Hematopoietic multipotent progenitor cell treated with erythropoietin and hydrocortisone succinate and interleukin-3 and kit ligand, for 17 days (in vitro differentiated cells): ENCODE measurements at regions not wholly inside any gene's neighbourhood (a gene's known extent, or its start where the extent isn't known, plus 50 kb on each side); places are given as distances from the start of the nearest gene placed in this dataset.

Source experiments
- DNase-seq: peaks from one replicate; pipeline ENCODE4 v3.0.0-alpha.2; 2015; ENCODE audit warnings: low spot score

DNA sequence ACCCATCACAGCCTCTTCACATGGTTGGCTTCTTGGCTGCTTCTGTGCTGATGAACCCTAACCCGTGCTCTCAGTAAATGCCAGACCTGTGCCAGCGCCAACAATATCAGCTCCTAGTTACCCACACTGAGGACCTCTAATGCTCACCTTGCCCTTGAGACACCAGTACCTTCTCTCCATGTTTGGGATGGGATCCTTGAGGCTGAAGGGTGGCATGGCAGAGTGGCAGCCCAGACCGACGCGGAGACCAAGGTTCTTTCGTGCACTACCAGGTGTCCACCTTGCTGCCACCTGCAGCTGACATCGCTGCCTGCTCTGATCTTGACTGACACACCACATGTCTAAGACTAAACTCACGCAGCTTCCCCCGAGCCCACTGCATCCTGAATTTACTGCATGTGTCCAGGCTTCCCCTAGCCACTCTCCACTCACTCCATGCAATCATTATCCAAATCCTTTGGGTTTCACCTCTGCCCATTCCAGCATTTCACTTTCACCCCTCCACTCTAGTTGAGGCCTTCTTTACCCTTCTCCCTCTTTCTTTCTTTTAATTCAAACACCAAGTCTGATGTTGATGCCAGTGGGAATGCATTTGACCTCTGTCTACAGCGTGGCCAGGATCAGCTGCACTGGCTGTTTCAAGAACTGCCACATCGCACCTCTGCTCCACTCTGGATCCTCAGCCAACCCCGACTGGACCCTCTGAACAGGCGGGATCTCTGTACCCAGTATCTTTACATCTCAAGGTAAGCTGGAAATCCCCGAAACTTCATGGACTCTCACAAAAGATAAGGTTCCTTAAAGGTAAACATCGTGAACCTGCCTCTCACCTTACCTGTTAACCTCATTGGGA is 294.9 kb downstream of the GLRX3 start:
- no peak for DNase-seq

DNA sequence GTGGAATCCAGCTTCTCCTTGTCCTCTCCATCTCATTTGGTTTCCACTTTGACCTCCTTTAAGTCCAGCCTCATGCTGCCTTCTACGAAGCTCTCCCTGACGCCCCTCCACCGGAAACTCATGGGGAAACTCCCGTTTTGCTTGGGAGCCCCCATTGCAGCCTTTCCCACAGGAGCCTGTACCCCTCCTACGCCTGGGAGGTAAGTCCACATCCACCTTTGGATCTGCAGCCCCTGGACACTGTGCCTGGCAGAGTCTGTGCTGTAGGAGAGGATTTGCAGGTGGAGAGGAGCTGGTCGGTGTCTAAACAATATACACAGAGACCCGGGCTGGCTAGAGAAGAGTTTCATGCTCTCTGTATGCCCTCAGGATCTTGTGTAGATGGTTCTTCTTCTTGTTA is 296.1 kb downstream of the GLRX3 start:
- DNase-seq, result no peak

GRCh38 chr10:130432850-130433249 is 296.7 kb downstream of the GLRX3 start:
- DNase-seq, result no peak

DNA sequence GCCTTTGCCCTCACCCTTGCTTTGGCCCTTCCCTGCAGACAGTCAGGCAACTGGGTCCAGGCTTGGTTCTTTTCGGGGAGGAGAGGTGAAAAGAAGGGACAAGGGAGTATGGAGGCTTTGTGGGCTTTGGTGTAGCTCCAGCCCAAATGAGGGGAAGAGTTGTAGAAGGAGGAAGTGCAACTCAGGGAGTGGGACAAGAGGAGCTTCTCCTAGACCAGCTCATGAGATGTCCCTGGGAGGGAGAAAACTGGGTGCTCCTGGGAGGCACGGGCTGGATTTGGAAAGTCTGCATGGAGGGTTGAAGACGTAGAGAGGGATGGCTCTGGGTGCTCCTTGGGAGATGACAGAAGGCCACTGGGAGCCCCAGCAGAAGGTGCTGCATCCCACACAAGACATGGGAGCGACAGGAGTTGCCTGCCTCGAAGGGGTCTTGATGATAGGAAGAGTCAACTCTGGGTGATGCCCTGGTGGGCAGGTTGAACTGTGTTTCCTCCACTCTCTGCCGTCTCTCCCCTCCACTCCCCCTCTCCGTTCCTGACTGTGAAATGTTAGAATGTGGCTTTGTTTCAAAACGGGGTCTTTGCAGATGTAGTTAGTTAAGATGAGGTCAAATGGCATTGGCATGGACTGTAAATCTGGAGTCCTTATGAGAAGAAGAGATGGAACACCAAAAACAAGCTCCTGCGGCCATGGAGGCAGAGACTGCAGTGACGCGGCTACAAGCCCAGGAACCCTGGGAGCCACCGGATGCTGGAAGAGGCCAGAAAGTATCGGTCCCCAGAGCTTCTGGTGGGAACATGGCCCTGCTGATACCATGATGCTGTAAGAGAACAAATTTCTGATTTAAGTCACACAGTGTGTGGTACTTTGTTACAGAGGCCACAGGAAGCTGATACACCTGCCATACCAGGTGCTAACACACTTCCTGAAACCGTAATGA is 298.5 kb downstream of the GLRX3 start:
- no peak for DNase-seq

DNA sequence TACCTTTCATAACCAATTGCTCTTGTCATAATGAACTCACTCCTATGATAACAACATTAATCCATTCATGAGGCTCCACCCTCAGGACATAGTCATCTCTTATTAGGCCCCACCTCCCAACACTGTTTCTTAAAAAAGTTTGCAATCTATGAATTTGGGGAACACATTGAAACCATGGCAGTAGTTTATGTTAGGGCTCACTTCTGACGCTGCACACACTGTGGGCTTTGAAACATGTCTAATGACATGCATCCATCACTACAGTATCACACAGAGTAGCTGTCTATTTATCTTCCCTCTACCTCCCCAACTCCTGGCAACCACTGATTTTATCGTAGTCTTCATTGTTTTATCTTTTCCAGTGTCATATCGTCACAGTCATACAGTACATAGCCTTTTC is 299.8 kb downstream of the GLRX3 start:
- DNase-seq, result no peak

GRCh38 chr10:130438861-130439260 is 302.7 kb downstream of the GLRX3 start:
- DNase-seq, result no peak

GRCh38 chr10:130439766-130440165 is 303.6 kb downstream of the GLRX3 start:
- DNase-seq, result no peak

GRCh38 chr10:130440494-130440893 is 304.3 kb downstream of the GLRX3 start:
- no peak for DNase-seq

DNA sequence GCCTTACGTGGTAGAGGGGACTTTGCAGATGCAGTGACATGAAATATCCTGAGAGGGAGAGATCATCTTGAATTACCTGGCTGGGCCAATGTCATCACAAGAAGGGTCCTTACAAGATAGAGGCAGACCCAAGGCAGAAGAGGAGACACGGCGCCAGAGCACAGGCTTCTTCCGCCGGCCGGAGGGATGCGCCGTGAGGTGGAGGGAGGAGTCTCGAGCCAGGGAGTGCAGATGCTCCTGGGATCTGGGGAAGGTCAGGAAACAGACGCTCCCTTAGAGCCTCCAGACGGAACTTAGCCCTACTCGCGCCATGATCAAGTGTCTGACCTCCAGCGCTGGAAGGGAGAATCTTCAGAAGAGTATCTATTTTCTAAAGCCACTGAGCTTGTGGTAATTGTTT is 304.8 kb downstream of the GLRX3 start:
- DNase-seq, result no peak

DNA sequence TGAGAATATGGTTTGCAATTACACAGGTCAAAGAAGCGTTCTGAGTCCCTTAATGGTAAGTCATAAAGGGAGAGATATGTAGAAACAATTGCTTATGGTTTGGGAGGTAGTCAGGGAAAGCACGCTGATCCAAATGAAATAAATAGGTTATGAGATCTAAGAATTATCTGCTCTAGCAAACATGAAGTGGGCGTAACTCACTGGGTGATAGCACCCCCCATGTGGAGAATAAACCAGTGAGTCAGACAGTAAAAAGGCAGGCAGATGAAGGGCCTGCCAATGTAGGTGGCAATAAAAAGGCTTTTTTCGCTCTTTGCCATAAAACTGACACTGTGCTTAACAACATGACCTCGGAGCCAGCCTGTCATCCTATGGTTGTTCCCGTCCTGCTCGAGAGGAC is 306.9 kb downstream of the GLRX3 start:
- no peak for DNase-seq

DNA sequence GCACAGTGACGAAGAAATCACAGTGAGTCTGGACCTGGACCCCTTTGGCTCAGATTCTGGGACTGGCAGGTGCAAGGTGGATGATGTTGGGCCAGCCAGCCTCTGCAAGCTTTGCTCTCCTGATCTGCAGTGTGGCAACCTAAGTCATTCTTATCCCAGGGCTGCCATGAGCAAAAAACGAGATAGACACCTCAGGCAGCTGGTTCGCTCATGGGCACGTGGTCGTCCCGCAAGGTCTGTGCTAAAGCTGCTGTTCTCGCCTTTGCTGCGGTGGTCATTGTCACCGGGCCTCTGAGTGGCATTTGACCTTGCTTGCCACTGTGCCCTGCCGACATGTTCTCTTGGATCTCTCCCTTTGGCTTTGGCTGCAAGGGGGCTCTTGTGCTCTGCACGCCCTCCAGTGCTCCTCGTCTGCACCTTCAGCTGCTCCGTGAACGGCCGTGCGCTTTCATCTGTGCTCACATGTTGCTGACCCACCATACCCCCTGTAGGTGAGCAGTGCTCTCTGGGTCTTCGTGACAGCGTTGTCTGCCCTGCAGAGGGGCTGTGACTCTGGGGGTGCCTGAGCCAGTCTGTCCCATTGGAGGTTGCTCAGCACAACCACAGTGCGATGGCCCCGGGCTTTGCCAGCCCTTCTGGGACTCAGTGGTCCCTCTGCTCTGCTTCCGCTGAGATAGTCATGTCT is 317.0 kb downstream of the GLRX3 start:
- no peak for DNase-seq

GRCh38 chr10:130453721-130454542 is 317.7 kb downstream of the GLRX3 start:
- DNase-seq, result no peak

GRCh38 chr10:130454543-130455000 is 318.4 kb downstream of the GLRX3 start:
- DNase-seq, result no peak

DNA sequence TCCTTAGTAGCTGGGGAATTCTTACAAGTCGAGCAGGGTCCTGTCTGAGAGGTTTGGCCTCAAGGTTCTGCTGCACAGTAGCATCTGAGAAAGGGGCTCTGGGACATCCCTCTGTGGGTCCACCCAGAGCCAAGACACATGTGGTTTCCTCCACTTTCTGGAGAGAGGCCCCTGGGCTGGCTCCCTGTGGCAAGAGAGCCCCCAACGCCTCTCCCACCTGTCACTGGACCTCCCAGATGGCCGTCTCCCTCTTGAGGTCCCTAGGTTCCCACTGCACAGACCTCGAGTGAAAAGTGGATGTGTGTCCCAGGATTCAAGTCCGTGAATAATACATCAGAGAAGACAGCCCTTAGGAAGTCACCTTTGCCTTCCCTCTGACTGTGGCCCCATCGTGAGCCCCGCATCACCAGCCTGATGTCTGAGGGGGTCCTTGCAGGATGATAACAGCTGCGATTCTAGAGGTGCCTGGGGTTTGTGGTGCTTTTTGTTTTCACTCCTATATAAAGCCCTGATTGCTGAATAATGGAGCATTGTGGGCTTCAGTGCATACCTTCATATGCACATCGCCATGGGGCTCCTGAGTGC is 319.0 kb downstream of the GLRX3 start:
- no peak for DNase-seq

GRCh38 chr10:130455791-130456190 is 319.6 kb downstream of the GLRX3 start:
- DNase-seq, result no peak

DNA sequence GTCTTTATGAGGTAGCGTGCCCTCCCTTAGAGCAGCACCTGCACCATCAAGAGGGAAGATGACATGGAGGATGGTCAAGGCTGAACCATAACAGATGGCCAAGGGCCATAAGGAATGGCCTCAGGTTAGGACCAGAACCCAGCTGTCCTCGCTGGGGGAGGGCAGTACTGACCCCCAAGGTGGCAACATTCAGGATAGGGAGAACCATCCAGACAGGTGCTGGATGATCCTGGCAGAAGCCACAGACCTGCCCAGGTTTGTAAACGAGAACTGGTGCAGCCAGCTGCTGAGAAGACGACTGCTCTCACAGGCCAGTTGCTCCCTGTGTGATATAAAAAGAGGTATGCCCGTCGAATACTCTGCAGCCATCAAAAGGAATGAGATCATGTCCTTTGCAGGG is 320.4 kb downstream of the GLRX3 start:
- no peak for DNase-seq

GRCh38 chr10:130458509-130458908 is 322.3 kb downstream of the GLRX3 start:
- DNase-seq, result no peak

GRCh38 chr10:130459011-130459410 is 322.8 kb downstream of the GLRX3 start:
- no peak for DNase-seq

DNA sequence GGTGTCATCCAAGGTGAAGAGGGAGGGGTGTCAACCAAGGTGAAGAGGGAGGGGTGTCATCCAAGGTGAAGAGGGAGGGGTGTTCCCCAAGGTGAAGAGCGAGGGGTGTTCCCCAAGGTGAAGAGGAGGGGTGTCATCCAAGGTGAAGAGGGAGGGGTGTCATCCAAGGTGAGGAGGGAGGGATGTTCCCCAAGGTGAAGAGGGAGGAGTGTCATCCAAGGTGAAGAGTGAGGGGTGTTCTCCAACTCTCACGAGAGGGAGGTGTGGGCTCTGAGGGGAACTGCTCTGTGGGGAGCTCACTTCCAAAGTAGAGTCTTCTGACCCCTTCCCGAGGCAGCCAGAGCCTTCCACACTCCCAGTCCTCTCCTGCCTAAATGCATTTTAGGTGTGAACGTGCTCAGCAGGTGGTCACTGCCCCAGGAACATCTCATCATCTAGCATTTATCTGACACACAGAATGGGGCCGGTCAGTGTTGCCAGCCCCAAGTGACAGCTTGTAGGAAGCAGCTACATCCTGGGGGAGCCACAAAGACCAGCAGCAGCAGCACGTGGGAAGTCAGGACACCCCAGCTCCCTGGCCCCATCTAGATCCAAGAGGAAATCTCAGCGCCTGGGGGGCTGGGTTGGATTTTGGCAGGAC is 323.8 kb downstream of the GLRX3 start:
- no peak for DNase-seq

- no peak for DNase-seq
Measured at GRCh38 chr10:130461631-130462030, 325.4 kb downstream of the GLRX3 start.
